NT2/D1 (cell line): ENCODE measurements at regions not wholly inside any gene's neighbourhood (a gene's known extent, or its start where the extent isn't known, plus 50 kb on each side); places are given as distances from the start of the nearest gene placed in this dataset.

Source experiments
- SUZ12 ChIP-seq: IDR thresholded peaks from 2 replicates; pipeline ENCODE4 v1.6.1; 2011; ENCODE audit not compliant: insufficient read length, insufficient read depth; ENCODE audit errors: extremely low read depth
- YY1 ChIP-seq: IDR thresholded peaks from 2 replicates; pipeline ENCODE4 v1.6.1; 2011; ENCODE audit not compliant: insufficient read length, insufficient read depth
- ZNF274 ChIP-seq: IDR thresholded peaks from 2 replicates; pipeline ENCODE4 v1.6.1; 2011; ENCODE audit warnings: mild to moderate bottlenecking, low read depth, low read length

- TF ChIP-seq ZNF274 (no peak), YY1 (no peak), SUZ12 (no peak)
These were observed 355.4 kb downstream of the CAAP1 start for GRCh38 chr9:26537211-26537610.
